SU-DHL-6 (cell line): ENCODE measurements at regions not wholly inside any gene's neighbourhood (a gene's known extent, or its start where the extent isn't known, plus 50 kb on each side); places are given as distances from the start of the nearest gene placed in this dataset.

Source experiments
- CTCF ChIP-seq: fragments of 200-600 bp; sonication (generic); IDR thresholded peaks from one replicate; pipeline ENCODE4 v1.5.1; 2017; ENCODE audit warnings: antibody characterized with exemption, mild to moderate bottlenecking, low read length, moderate library complexity; ENCODE audit not compliant: insufficient read depth, poor library complexity, severe bottlenecking
- EZH2phosphoT487 ChIP-seq: fragments of 200-600 bp; sonication (generic), shearing (Covaris generic); conservative IDR thresholded peaks from 2 replicates; pipeline ENCODE4 v1.6.1; 2018; ENCODE audit warnings: mild to moderate bottlenecking, antibody characterized with exemption, low read length, moderate library complexity, mixed read lengths

GRCh38 chr14:82502043-82502442 is 968.4 kb upstream of the SEL1L start:
- no peak for TF ChIP-seq CTCF
- TF ChIP-seq EZH2phosphoT487 = no peak
